SK-N-SH treated with all-trans-retinoic acid at 6 μM for 48 hours (cell line): ENCODE measurements at regions not wholly inside any gene's neighbourhood (a gene's known extent, or its start where the extent isn't known, plus 50 kb on each side); places are given as distances from the start of the nearest gene placed in this dataset.

Experiments used
- ATAC-seq: fragments of 200-7000 bp; cut with Tn5 transposase; 3 replicates; pipeline ENCODE4 v1.9.1; 2020; ENCODE audit warnings: mild to moderate bottlenecking, moderate library complexity
- BACH2 ChIP-seq: fragments of 250-450 bp; sonication (Bioruptor Pico); IDR thresholded peaks from 2 replicates; pipeline ENCODE4 v1.9.0; 2021; ENCODE audit warnings: mild to moderate bottlenecking, borderline replicate concordance
- CSRNP3 ChIP-seq: fragments of 250-450 bp; sonication (Bioruptor Pico); IDR thresholded peaks from 2 replicates; pipeline ENCODE4 v1.5.1; 2021; ENCODE audit warnings: mild to moderate bottlenecking, moderate library complexity
- GLIS3 ChIP-seq: fragments of 250-450 bp; sonication (Bioruptor Pico); IDR thresholded peaks from 2 replicates; pipeline ENCODE4 v1.5.0; 2020; ENCODE audit warnings: mild to moderate bottlenecking, moderate library complexity
- ISL1 ChIP-seq: fragments of 250-450 bp; sonication (Bioruptor Pico); IDR thresholded peaks from 2 replicates; pipeline ENCODE4 v2.1.2; 2022; ENCODE audit warnings: mild to moderate bottlenecking, moderate library complexity
- OSR1 ChIP-seq: fragments of 250-450 bp; sonication (Bioruptor Pico); IDR thresholded peaks from 2 replicates; pipeline ENCODE4 v1.8.0; 2022; ENCODE audit warnings: moderate library complexity, mild to moderate bottlenecking, inconsistent platforms
- PATZ1 ChIP-seq: fragments of 250-450 bp; sonication (Bioruptor Pico); IDR thresholded peaks from 2 replicates; pipeline ENCODE4 v1.8.0; 2020; ENCODE audit warnings: mild to moderate bottlenecking, moderate library complexity, borderline replicate concordance
- POU6F1 ChIP-seq: fragments of 250-450 bp; sonication (Bioruptor Pico); IDR thresholded peaks from 2 replicates; pipeline ENCODE4 v1.8.0; 2021; ENCODE audit warnings: low read depth, mild to moderate bottlenecking, moderate library complexity, borderline replicate concordance
- PPARA ChIP-seq: fragments of 250-450 bp; sonication (Bioruptor Pico); IDR thresholded peaks from 2 replicates; pipeline ENCODE4 v1.5.0; 2020; ENCODE audit warnings: mild to moderate bottlenecking, borderline replicate concordance
- RARB ChIP-seq: fragments of 250-450 bp; sonication (Bioruptor Pico); IDR thresholded peaks from 2 replicates; pipeline ENCODE4 v1.8.0; 2021; ENCODE audit warnings: mild to moderate bottlenecking, moderate library complexity
- SNAI2 ChIP-seq: fragments of 250-450 bp; sonication (Bioruptor Pico); IDR thresholded peaks from 2 replicates; pipeline ENCODE4 v1.5.0; 2020; ENCODE audit warnings: mild to moderate bottlenecking, moderate library complexity
- TCF4 ChIP-seq: fragments of 250-450 bp; sonication (Bioruptor Pico); IDR thresholded peaks from 2 replicates; pipeline ENCODE4 v1.8.0; 2021; ENCODE audit warnings: mild to moderate bottlenecking, moderate library complexity, borderline replicate concordance
- TOX ChIP-seq: fragments of 250-450 bp; sonication (Bioruptor Pico); IDR thresholded peaks from 2 replicates; pipeline ENCODE4 v1.8.0; 2021; ENCODE audit warnings: mild to moderate bottlenecking, moderate library complexity, borderline replicate concordance
- ZC3H10 ChIP-seq: fragments of 250-450 bp; sonication (Bioruptor Pico); IDR thresholded peaks from 2 replicates; pipeline ENCODE4 v1.5.1; 2021; ENCODE audit warnings: mild to moderate bottlenecking, moderate library complexity
- ZFP3 ChIP-seq: fragments of 250-450 bp; sonication (Bioruptor Pico); IDR thresholded peaks from 2 replicates; pipeline ENCODE4 v1.5.0; 2020; ENCODE audit warnings: mild to moderate bottlenecking, moderate library complexity
- ZNF565 ChIP-seq: fragments of 450-650 bp; formaldehyde crosslinking; conservative IDR thresholded peaks from 2 replicates; pipeline ENCODE4 v1.5.0; 2020; ENCODE audit warnings: low read depth, mild to moderate bottlenecking, moderate library complexity
- ZNF70 ChIP-seq: fragments of 450-650 bp; formaldehyde crosslinking; IDR thresholded peaks from 2 replicates; pipeline ENCODE4 v1.5.0; 2020; ENCODE audit warnings: mild to moderate bottlenecking, moderate library complexity
- ZNF8 ChIP-seq: fragments of 450-650 bp; formaldehyde crosslinking; IDR thresholded peaks from 2 replicates; pipeline ENCODE4 v1.5.0; 2020; ENCODE audit warnings: mild to moderate bottlenecking, moderate library complexity
- TF ChIP-seq, protein P1 (sequence below): fragments of 250-450 bp; sonication (Bioruptor Pico); IDR thresholded peaks from 2 replicates; pipeline ENCODE4 v1.5.1; 2020; ENCODE audit warnings: low read depth, mild to moderate bottlenecking, moderate library complexity
- TF ChIP-seq, protein P2 (sequence below): fragments of 250-450 bp; sonication (Bioruptor Pico); IDR thresholded peaks from 2 replicates; pipeline ENCODE4 v1.5.0; 2020; ENCODE audit warnings: mild to moderate bottlenecking, moderate library complexity

GRCh38 chr12:90250766-90251165 is 542.1 kb upstream of the ATP2B1 start:
- ATAC-seq: no peak
- TF ChIP-seq TOX (CRISPR knock-in tag) (no peak), CSRNP3 (CRISPR knock-in tag) (no peak), ISL1 (CRISPR knock-in tag) (no peak), RARB (CRISPR knock-in tag) (no peak), PPARA (no peak), GLIS3 (CRISPR knock-in tag) (no peak), BACH2 (CRISPR knock-in tag) (no peak), TCF4 (no peak)
- TF ChIP-seq, protein P1, sequence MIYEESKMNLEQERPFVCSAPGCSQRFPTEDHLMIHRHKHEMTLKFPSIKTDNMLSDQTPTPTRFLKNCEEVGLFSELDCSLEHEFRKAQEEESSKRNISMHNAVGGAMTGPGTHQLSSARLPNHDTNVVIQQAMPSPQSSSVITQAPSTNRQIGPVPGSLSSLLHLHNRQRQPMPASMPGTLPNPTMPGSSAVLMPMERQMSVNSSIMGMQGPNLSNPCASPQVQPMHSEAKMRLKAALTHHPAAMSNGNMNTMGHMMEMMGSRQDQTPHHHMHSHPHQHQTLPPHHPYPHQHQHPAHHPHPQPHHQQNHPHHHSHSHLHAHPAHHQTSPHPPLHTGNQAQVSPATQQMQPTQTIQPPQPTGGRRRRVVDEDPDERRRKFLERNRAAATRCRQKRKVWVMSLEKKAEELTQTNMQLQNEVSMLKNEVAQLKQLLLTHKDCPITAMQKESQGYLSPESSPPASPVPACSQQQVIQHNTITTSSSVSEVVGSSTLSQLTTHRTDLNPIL (CRISPR knock-in tag): no peak
- TF ChIP-seq, all 23 proteins: peak for 0

- TF ChIP-seq, protein P2, sequence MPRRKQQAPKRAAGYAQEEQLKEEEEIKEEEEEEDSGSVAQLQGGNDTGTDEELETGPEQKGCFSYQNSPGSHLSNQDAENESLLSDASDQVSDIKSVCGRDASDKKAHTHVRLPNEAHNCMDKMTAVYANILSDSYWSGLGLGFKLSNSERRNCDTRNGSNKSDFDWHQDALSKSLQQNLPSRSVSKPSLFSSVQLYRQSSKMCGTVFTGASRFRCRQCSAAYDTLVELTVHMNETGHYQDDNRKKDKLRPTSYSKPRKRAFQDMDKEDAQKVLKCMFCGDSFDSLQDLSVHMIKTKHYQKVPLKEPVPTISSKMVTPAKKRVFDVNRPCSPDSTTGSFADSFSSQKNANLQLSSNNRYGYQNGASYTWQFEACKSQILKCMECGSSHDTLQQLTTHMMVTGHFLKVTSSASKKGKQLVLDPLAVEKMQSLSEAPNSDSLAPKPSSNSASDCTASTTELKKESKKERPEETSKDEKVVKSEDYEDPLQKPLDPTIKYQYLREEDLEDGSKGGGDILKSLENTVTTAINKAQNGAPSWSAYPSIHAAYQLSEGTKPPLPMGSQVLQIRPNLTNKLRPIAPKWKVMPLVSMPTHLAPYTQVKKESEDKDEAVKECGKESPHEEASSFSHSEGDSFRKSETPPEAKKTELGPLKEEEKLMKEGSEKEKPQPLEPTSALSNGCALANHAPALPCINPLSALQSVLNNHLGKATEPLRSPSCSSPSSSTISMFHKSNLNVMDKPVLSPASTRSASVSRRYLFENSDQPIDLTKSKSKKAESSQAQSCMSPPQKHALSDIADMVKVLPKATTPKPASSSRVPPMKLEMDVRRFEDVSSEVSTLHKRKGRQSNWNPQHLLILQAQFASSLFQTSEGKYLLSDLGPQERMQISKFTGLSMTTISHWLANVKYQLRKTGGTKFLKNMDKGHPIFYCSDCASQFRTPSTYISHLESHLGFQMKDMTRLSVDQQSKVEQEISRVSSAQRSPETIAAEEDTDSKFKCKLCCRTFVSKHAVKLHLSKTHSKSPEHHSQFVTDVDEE (CRISPR knock-in tag): no peak
- no peak for TF ChIP-seq ZNF70 (CRISPR knock-in tag)
- no peak for TF ChIP-seq POU6F1 (CRISPR knock-in tag)
- no peak for TF ChIP-seq ZC3H10
- TF ChIP-seq ZNF8: no peak
- TF ChIP-seq RARB (CRISPR knock-in tag): no peak
- no peak for TF ChIP-seq ZNF565 (CRISPR knock-in tag)
- no peak for TF ChIP-seq PPARA
- no peak for TF ChIP-seq ZFP3 (CRISPR knock-in tag)
- TF ChIP-seq, protein P1 (CRISPR knock-in tag): no peak
- TF ChIP-seq TCF4: no peak
- TF ChIP-seq GLIS3 (CRISPR knock-in tag): no peak
- TF ChIP-seq OSR1 (CRISPR knock-in tag): no peak
- ATAC-seq: no peak
Measured at GRCh38 chr12:90250042-90250441, 541.4 kb upstream of the ATP2B1 start.

- TF ChIP-seq ISL1 (CRISPR knock-in tag): peak; percentile 63
- TF ChIP-seq OSR1 (CRISPR knock-in tag): no peak
- ATAC-seq: no peak
Measured at GRCh38 chr12:90246688-90247087, 538.0 kb upstream of the ATP2B1 start.

DNA sequence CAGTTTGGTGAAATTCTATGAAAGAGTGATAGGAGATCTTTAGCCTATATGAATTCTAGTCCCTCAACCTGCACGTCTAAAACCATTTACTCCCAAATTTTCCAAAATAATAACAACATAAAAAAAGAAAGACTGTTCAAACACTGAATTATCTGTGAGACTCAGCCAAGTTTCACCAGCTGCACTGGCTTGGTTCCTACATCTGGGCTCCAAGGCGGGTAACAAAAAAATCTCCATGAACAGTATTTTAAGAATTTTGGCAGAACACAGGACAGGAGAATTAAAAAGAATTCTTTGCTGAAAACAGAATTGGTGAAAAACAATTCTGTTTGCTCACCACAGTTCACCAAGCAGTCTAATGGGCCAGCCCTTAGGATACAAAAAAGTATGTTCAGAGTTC is 536.8 kb upstream of the ATP2B1 start:
- no peak for TF ChIP-seq PATZ1 (CRISPR knock-in tag)
- TF ChIP-seq SNAI2 (CRISPR knock-in tag): no peak
- no peak for ATAC-seq
